GM12878 (cell line): ENCODE measurements at regions not wholly inside any gene's neighbourhood (a gene's known extent, or its start where the extent isn't known, plus 50 kb on each side); places are given as distances from the start of the nearest gene placed in this dataset.
A peak's percentile ranks its signal among the peaks of the same experiment; 100 is the strongest.

ENCODE experiments used
- ATAC-seq: fragments of 200-7000 bp; cut with Tn5 transposase; 3 replicates; pipeline ENCODE4 v1.9.1; 2020; ENCODE audit warnings: mild to moderate bottlenecking, moderate library complexity
- BruUV-seq: library from RNA; stranded (reverse); fragments of 400-500 nt; replicated peaks from 2 replicates; lab custom pipeline; 2021; lab: Mats Ljungman, UMichigan
- CTCF ChIA-PET: fragments of 300-600 bp; sonication (Branson Sonifier 250); formaldehyde crosslinking; extraction: SDS; loops from one replicate; lab custom pipeline; 2021; ENCODE audit warnings: inconsistent platforms; lab: Yijun Ruan, JAX
- POLR2A ChIA-PET: fragments of 350-600 bp; formaldehyde crosslinking; extraction: SDS; loops from one replicate; lab custom pipeline; 2021; ENCODE audit warnings: inconsistent platforms; lab: Charles Lee
- RAD21 ChIA-PET: fragments of 300-600 bp; sonication (Branson Sonifier 250); formaldehyde crosslinking; loops from one replicate; lab custom pipeline; 2023; ENCODE audit warnings: antibody characterized with exemption; ENCODE audit not compliant: unreplicated experiment; lab: Charles Lee
- SMC1A ChIA-PET: fragments of 300-600 bp; sonication (Branson Sonifier 250); formaldehyde crosslinking; loops from one replicate; lab custom pipeline; 2023; ENCODE audit not compliant: unreplicated experiment, uncharacterized antibody; lab: Charles Lee
- DNase-seq: peaks from one replicate; pipeline ENCODE4 v3.0.0-alpha.2; 2011; ENCODE audit warnings: low read depth, low spot score
- FAIRE-seq: peaks from 3 replicates; lab custom pipeline; 2011; peaks lifted over from hg19 to GRCh38; lab: Jason Lieb, UNC
- H2AFZ ChIP-seq: 2 replicates; pipeline ENCODE4 v1.6.0; 2011; ENCODE audit warnings: low read depth, low read length, control low read depth; ENCODE audit not compliant: control insufficient read depth
- H3K27ac ChIP-seq: 2 replicates; pipeline ENCODE4 v1.5.1; 2011; ENCODE audit warnings: control low read depth; ENCODE audit not compliant: control insufficient read depth, insufficient read depth
- H3K27me3 ChIP-seq, 2 experiments: replicated peaks in 1 of 2; 2 replicates each; pipeline versions ENCODE4 v1.6.0 to v1.6.1; 2011; ENCODE audit warnings: low read length in 1 of 2; ENCODE audit not compliant: control insufficient read depth in 2 of 2, insufficient read depth in 2 of 2
- H3K36me3 ChIP-seq, 2 experiments: 2 replicates each; pipeline ENCODE4 v1.5.1; 2011; ENCODE audit warnings: low read length in 1 of 2; ENCODE audit not compliant: control insufficient read depth in 2 of 2, insufficient read depth in 2 of 2
- H3K4me1 ChIP-seq: 2 replicates; pipeline ENCODE4 v1.6.1; 2011; ENCODE audit warnings: mild to moderate bottlenecking, low read length, moderate library complexity, mixed read lengths; ENCODE audit not compliant: control insufficient read depth, insufficient read depth
- H3K4me2 ChIP-seq: 2 replicates; pipeline ENCODE4 v1.6.0; 2011; ENCODE audit warnings: control low read depth; ENCODE audit not compliant: control insufficient read depth, insufficient read depth
- H3K4me3 ChIP-seq: fragments of 200-600 bp; sonication (generic); 2 replicates; pipeline ENCODE4 v1.5.1; 2016
- H3K79me2 ChIP-seq: 2 replicates; pipeline ENCODE4 v1.6.0; 2011; ENCODE audit warnings: low read length; ENCODE audit not compliant: control insufficient read depth, insufficient read depth
- H3K9ac ChIP-seq: 2 replicates; pipeline ENCODE4 v1.8.0; 2011; ENCODE audit warnings: low read length, control low read depth, mixed read lengths; ENCODE audit not compliant: control insufficient read depth, insufficient read depth
- H3K9me3 ChIP-seq: replicated peaks from 3 replicates; pipeline ENCODE4 v1.5.1; 2011; ENCODE audit warnings: mild to moderate bottlenecking, low read length; ENCODE audit not compliant: control insufficient read depth, insufficient read depth
- H4K20me1 ChIP-seq: 2 replicates; pipeline ENCODE4 v1.6.0; 2011; ENCODE audit not compliant: control insufficient read depth, insufficient read depth
- ATF7 ChIP-seq: fragments of 450-650 bp; IDR thresholded peaks from 2 replicates; pipeline ENCODE4 v1.6.1; 2016; ENCODE audit warnings: low read depth, mild to moderate bottlenecking
- CTCF ChIP-seq, 3 experiments: IDR thresholded peaks in 2 of 3; conservative IDR thresholded peaks in 1 of 3; 2 replicates each; pipeline ENCODE4 v1.5.1; 2011; ENCODE audit warnings: low read depth in 3 of 3, low read length in 3 of 3, mild to moderate bottlenecking in 3 of 3, control low read depth in 2 of 3, moderate library complexity in 2 of 3, inconsistent platforms in 1 of 3, mixed read lengths in 1 of 3; ENCODE audit not compliant: control insufficient read depth in 2 of 3, insufficient read depth in 1 of 3; ENCODE audit errors: extremely low read depth in 1 of 3
- KAT2A ChIP-seq: conservative IDR thresholded peaks from 2 replicates; pipeline ENCODE4 v1.6.1; 2011; ENCODE audit warnings: low read depth, low read length; ENCODE audit not compliant: control insufficient read depth
- SPI1 ChIP-seq: IDR thresholded peaks from 2 replicates; pipeline ENCODE4 v1.6.1; 2011; ENCODE audit warnings: low read depth, mild to moderate bottlenecking, low read length, moderate library complexity, borderline replicate concordance; ENCODE audit not compliant: insufficient read depth
- TAF1 ChIP-seq: IDR thresholded peaks from 2 replicates; pipeline ENCODE4 v1.6.1; 2011; ENCODE audit warnings: mild to moderate bottlenecking, low read depth, low read length, borderline replicate concordance
- ZNF274 ChIP-seq: IDR thresholded peaks from one replicate; pipeline ENCODE4 v1.8.0; 2011; ENCODE audit not compliant: insufficient read length, insufficient read depth
- ZNF687 ChIP-seq: fragments of 450-650 bp; IDR thresholded peaks from 2 replicates; pipeline ENCODE4 v1.6.1; 2017; ENCODE audit warnings: mild to moderate bottlenecking, moderate library complexity
- WGBS: methylation state at CpG from one replicate; pipeline ENCODE4 v1.1.6; 2016; ENCODE audit warnings: low lambda C conversion rate; ENCODE audit not compliant: insufficient replicate concordance, insufficient coverage; ENCODE audit errors: missing lambda C conversion rate; 5-methylcytosine and 5-hydroxymethylcytosine counted together
- in situ Hi-C: fragments of 300-500 bp; cut with MboI; formaldehyde crosslinking; loops from 9 replicates; pipeline ENCODE4 v1.14.3; 2018; ENCODE audit warnings: mixed read lengths
- intact Hi-C: fragments of 100-400 bp; cut with micrococcal nuclease; formaldehyde crosslinking; loops from one replicate; pipeline ENCODE4 v1.14.2; 2022; ENCODE audit not compliant: unreplicated experiment

DNA sequence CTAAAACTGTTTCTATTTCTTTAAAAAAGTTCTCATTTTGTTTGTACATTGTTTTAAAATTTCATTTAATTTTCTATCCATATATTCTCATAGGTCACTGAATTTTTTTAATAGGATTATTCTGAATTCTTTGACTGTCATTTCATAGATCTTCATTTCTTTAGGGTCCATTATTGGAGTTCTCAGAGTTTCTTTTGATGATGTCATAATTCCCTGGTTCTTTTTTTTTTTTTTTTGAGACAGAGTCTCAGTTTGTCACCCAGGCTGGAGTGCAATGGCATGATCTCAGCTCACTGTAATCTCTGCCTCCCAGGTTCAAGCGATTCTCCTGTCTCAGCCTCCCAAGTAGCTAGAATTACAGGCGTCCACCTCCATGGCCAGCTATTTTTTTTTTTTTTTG, 89.9 kb downstream of the DMRT2 start:
- ATAC-seq = no peak
- no peak overlapping the region for H2AFZ ChIP-seq
- BruUV-seq = no TSS peak
- no peaks in the 10 kb centered on the region for H4K20me1 ChIP-seq
- H3K79me2 ChIP-seq = no peaks in the 10 kb centered on the region
- ChIA-PET CTCF (no interaction called here), SMC1A (interaction anchor here (1.0 kb wide), 2 partner anchors 28 to 111 kb away, joined by 3 read pairs; no protein-coding TSS in a partner anchor), POLR2A (no interaction called here), RAD21 (no interaction called here)
- H3K27me3 ChIP-seq = no peaks in the 10 kb centered on the region
- WGBS = 29% methylated on average over 2 of the region's 2 CpGs
- no peak overlapping the region for H3K9ac ChIP-seq
- H3K4me2 ChIP-seq = no peak overlapping the region
- no peaks in the 10 kb centered on the region for H3K4me1 ChIP-seq
- no peak overlapping the region for H3K4me3 ChIP-seq
- in situ Hi-C loops = no loop called here
- no peak for FAIRE-seq
- DNase-seq = no peak
- no peak for TF ChIP-seq CTCF (IDR thresholded peaks at IDR 0.05 in 2 of 3, conservative IDR thresholded peaks at IDR 0.05 in 1 of 3; ENCODE audit: control insufficient read depth in 2 of 3, extremely low read depth in 1 of 3, insufficient read depth in 1 of 3, low read depth in 3 of 3, low read length in 3 of 3)
- TF ChIP-seq ATF7 = peak; percentile 64; the same call in 1 of the 2 replicates
- TF ChIP-seq TAF1 = no peak
- intact Hi-C loops = no loop called here
- no peaks in the 10 kb centered on the region for H3K9me3 ChIP-seq
- H3K36me3 ChIP-seq = no peaks in the 10 kb centered on the region
- no peak overlapping the region for H3K27ac ChIP-seq

DNA sequence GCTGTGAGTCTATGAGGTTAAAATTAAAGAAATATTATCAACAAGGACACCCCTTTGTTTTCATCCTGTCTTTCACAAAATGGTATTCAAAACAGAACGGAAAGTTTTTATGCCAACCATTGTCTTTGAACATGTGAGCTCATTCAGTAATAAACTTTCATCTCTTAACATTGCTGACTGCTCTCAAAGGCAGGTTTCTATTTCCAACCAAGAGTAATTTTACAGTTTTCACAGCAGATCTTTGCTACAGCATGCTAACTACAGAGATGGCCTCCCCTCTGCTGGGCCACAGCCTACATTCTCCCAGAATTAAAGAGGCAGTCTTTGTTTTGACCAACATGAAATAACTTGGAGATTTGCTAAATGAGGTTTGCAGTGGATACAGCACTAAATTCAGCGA, 101.5 kb downstream of the DMRT2 start:
- FAIRE-seq (no peak), ATAC-seq (peak; percentile 67), DNase-seq (no peak)
- BruUV-seq = no TSS peak
- POLR2A ChIA-PET = interaction anchor here (0.6 kb wide), 1 partner anchor 546 kb away, joined by 5 read pairs; no protein-coding TSS in a partner anchor
- Histone ChIP-seq H3K4me1 (no peaks in the 10 kb centered on the region), H3K27me3 (no peaks in the 10 kb centered on the region), H3K4me2 (no peak overlapping the region), H3K9me3 (no peaks in the 10 kb centered on the region), H3K9ac (no peak overlapping the region), H2AFZ (no peak overlapping the region), H4K20me1 (no peaks in the 10 kb centered on the region), H3K36me3 (no peaks in the 10 kb centered on the region), H3K27ac (no peak overlapping the region), H3K4me3 (no peak overlapping the region), H3K79me2 (no peaks in the 10 kb centered on the region)
- SMC1A ChIA-PET = interaction anchor here (0.7 to 1.0 kb wide), 10 partner anchors 8 to 117 kb away, joined by 3 to 5 read pairs (median 3); no protein-coding TSS in a partner anchor
- in situ Hi-C loops (no loop called here), intact Hi-C loops (no loop called here)
- CTCF ChIA-PET = interaction anchor here (0.8 to 1.2 kb wide), 5 partner anchors 8 to 309 kb away, joined by 3 to 6 read pairs (median 4); no protein-coding TSS in a partner anchor
- RAD21 ChIA-PET = interaction anchor here (0.6 to 1.0 kb wide), 2 partner anchors 37 to 49 kb away, joined by 3 to 4 read pairs; no protein-coding TSS in a partner anchor
- 0% methylated on average over 2 of the region's 2 CpGs for WGBS
- TF ChIP-seq SPI1 (no peak), KAT2A (no peak), ZNF687 (peak; percentile 51; the same call in 1 of the 2 replicates), ZNF274 (no peak)
